B cell (primary cell): ENCODE measurements at regions not wholly inside any gene's neighbourhood (a gene's known extent, or its start where the extent isn't known, plus 50 kb on each side); places are given as distances from the start of the nearest gene placed in this dataset.

ENCODE experiments used
- ATAC-seq: fragments of 200-7000 bp; cut with Tn5 transposase; one replicate; pipeline ENCODE4 v1.10.0; 2021; ENCODE audit warnings: low read depth, mild to moderate bottlenecking, moderate number of reproducible peaks, moderate library complexity
- CTCF ChIA-PET: fragments of 350-600 bp; sonication (Branson Sonifier 250); formaldehyde crosslinking; loops from one replicate; lab custom pipeline; 2021; ENCODE audit warnings: antibody characterized with exemption, inconsistent platforms; lab: Charles Lee
- POLR2A ChIA-PET: fragments of 350-600 bp; sonication (Branson Sonifier 250); formaldehyde crosslinking; loops from one replicate; lab custom pipeline; 2021; ENCODE audit warnings: antibody characterized with exemption; lab: Charles Lee
- DNase-seq: peaks from one replicate; pipeline ENCODE4 v3.0.0; 2013
- H2AFZ ChIP-seq: 2 replicates; pipeline ENCODE4 v1.6.1; 2012; ENCODE audit warnings: mild to moderate bottlenecking, low read depth, low read length; ENCODE audit not compliant: insufficient read depth, poor library complexity, severe bottlenecking
- H3K27ac ChIP-seq, 2 donors: 1 replicate in 1 of 2; 2 replicates in 1 of 2; pipeline ENCODE4 v1.5.1; 2012 to 2013; ENCODE audit warnings: low read length in 2 of 2, mild to moderate bottlenecking in 2 of 2, moderate library complexity in 1 of 2
- H3K27me3 ChIP-seq, 4 experiments: fragments of 200-600 bp in 1 of 4; sonication (generic) in 1 of 4; replicated peaks in 1 of 4; 1 replicate in 2 of 4; 2 replicates in 2 of 4; pipeline versions ENCODE4 v1.6.1 to v1.7.0; 2013 to 2016; ENCODE audit warnings: low read length in 3 of 4, mild to moderate bottlenecking in 2 of 4, mixed read lengths in 1 of 4, moderate library complexity in 1 of 4; ENCODE audit not compliant: insufficient read depth in 4 of 4, control insufficient read depth in 3 of 4; ENCODE audit errors: control extremely low read depth in 1 of 4
- H3K36me3 ChIP-seq, 2 experiments: replicated peaks in 1 of 2; 1 replicate in 1 of 2; 2 replicates in 1 of 2; pipeline versions ENCODE4 v1.6.1 to v1.7.1; 2013; ENCODE audit warnings: low read length in 1 of 2; ENCODE audit not compliant: insufficient read depth in 2 of 2, control insufficient read depth in 1 of 2; ENCODE audit errors: control extremely low read depth in 1 of 2, extremely low read depth in 1 of 2
- H3K4me1 ChIP-seq, 2 donors: fragments of 200-600 bp in 1 of 2; sonication (generic) in 1 of 2; 1 replicate in 1 of 2; 2 replicates in 1 of 2; pipeline versions ENCODE4 v1.5.1 to v1.6.1; 2013 to 2017; ENCODE audit warnings: low read length in 2 of 2; ENCODE audit not compliant: control insufficient read depth in 2 of 2, insufficient read depth in 2 of 2
- H3K4me2 ChIP-seq: replicated peaks from 2 replicates; pipeline ENCODE3; 2012; ENCODE audit warnings: mild to moderate bottlenecking, low read depth, low read length; ENCODE audit not compliant: poor library complexity, severe bottlenecking
- H3K4me3 ChIP-seq, 5 experiments: fragments of 200-600 bp in 1 of 5; sonication (generic) in 1 of 5; 1 replicate in 3 of 5; 2 replicates in 2 of 5; pipeline versions ENCODE4 v1.5.1 to v1.7.0; 2011 to 2016; ENCODE audit warnings: low read length in 4 of 5, mild to moderate bottlenecking in 4 of 5, low read depth in 2 of 5, control low read depth in 1 of 5, moderate library complexity in 1 of 5; ENCODE audit not compliant: insufficient read depth in 1 of 5; ENCODE audit errors: control extremely low read depth in 1 of 5, extremely low read depth in 1 of 5
- H3K79me2 ChIP-seq: fragments of 200-600 bp; sonication (generic); one replicate; pipeline ENCODE4 v1.6.0; 2016; ENCODE audit warnings: low read length; ENCODE audit not compliant: control insufficient read depth, insufficient read depth
- H3K9ac ChIP-seq: fragments of 200-600 bp; sonication (generic); 2 replicates; pipeline ENCODE4 v1.6.1; 2017; ENCODE audit warnings: mild to moderate bottlenecking, low read length, moderate library complexity
- H3K9me3 ChIP-seq, 3 donors: one replicate each; pipeline versions ENCODE4 v1.6.1 to v1.7.1; 2013; ENCODE audit warnings: low read length in 2 of 3; ENCODE audit not compliant: control insufficient read depth in 2 of 3, insufficient read depth in 1 of 3; ENCODE audit errors: control extremely low read depth in 1 of 3
- H4K20me1 ChIP-seq: 2 replicates; pipeline ENCODE4 v1.6.0; 2012; ENCODE audit warnings: mild to moderate bottlenecking, low read length; ENCODE audit not compliant: insufficient read depth, control insufficient read depth, poor library complexity, severe bottlenecking
- H3K27ac Mint-ChIP-seq: one replicate; pipeline ENCODE4 v1.8.0; 2021; ENCODE audit warnings: mixed read lengths
- H3K27me3 Mint-ChIP-seq: one replicate; pipeline ENCODE4 v1.8.0; 2021; ENCODE audit warnings: mixed read lengths
- H3K4me1 Mint-ChIP-seq: one replicate; pipeline ENCODE4 v1.8.0; 2021; ENCODE audit warnings: mixed read lengths
- H3K4me3 Mint-ChIP-seq: one replicate; pipeline ENCODE4 v1.8.0; 2021; ENCODE audit warnings: mixed read lengths
- H3K9me3 Mint-ChIP-seq: one replicate; pipeline ENCODE4 v1.8.0; 2022; ENCODE audit warnings: mixed read lengths; ENCODE audit not compliant: insufficient read depth
- EZH2 ChIP-seq: IDR thresholded peaks from 2 replicates; pipeline ENCODE4 v1.6.1; 2012; ENCODE audit warnings: borderline replicate concordance, low read depth, mild to moderate bottlenecking, moderate library complexity, low read length; ENCODE audit not compliant: insufficient read depth, poor library complexity, severe bottlenecking
- WGBS: methylation state at CpG from one replicate; pipeline ENCODE4 v1.1.5; 2013; ENCODE audit warnings: missing lambda C conversion rate; ENCODE audit not compliant: insufficient coverage; 5-methylcytosine and 5-hydroxymethylcytosine counted together
- intact Hi-C: fragments of 100-400 bp; cut with micrococcal nuclease; formaldehyde crosslinking; loops from one replicate; pipeline ENCODE4 v1.10.0; 2022
- TF ChIP-seq, protein P1 (sequence below): fragments of 200-600 bp; IDR thresholded peaks from one replicate; pipeline ENCODE4 v1.8.0; 2022; ENCODE audit warnings: antibody characterized with exemption, mild to moderate bottlenecking

DNA sequence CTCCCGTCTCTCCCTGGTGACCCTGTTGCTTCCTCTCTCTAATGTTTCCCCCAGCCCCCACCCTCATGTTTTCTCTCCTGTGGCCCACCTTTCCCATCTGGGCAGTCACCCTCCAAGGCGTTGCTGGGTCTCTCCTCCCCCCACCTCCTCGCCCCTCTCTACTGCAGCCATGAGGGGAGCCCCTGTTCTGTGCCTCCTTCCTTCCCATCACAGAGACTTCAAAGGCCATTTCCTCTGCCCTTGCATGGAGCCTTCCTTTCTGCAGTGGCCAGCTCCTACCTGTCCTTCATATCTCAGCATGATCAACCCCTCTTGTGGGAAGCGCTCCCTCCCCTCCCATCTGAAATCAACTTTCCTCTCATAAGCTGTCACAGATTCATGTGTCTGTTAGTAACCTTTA lies 194.0 kb upstream of the PRSS58 start:
- H3K4me3 Mint-ChIP-seq = no peak overlapping the region
- ChIA-PET CTCF (no interaction called here), POLR2A (no interaction called here)
- no peak for TF ChIP-seq EZH2
- TF ChIP-seq, protein P1, sequence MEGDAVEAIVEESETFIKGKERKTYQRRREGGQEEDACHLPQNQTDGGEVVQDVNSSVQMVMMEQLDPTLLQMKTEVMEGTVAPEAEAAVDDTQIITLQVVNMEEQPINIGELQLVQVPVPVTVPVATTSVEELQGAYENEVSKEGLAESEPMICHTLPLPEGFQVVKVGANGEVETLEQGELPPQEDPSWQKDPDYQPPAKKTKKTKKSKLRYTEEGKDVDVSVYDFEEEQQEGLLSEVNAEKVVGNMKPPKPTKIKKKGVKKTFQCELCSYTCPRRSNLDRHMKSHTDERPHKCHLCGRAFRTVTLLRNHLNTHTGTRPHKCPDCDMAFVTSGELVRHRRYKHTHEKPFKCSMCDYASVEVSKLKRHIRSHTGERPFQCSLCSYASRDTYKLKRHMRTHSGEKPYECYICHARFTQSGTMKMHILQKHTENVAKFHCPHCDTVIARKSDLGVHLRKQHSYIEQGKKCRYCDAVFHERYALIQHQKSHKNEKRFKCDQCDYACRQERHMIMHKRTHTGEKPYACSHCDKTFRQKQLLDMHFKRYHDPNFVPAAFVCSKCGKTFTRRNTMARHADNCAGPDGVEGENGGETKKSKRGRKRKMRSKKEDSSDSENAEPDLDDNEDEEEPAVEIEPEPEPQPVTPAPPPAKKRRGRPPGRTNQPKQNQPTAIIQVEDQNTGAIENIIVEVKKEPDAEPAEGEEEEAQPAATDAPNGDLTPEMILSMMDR = no peak
- H3K4me2 ChIP-seq = no peak overlapping the region
- no peaks in the 10 kb centered on the region for H3K27me3 ChIP-seq
- ATAC-seq (no peak), DNase-seq (no peak)
- H3K27me3 Mint-ChIP-seq = peaks cover 33% of the 10 kb centered on the region
- no peak overlapping the region for H3K27ac Mint-ChIP-seq
- no peaks in the 10 kb centered on the region for H3K9me3 ChIP-seq
- no peaks in the 10 kb centered on the region for H3K79me2 ChIP-seq
- no peak overlapping the region for H3K9ac ChIP-seq
- H3K4me1 Mint-ChIP-seq = no peaks in the 10 kb centered on the region
- no peak overlapping the region for H2AFZ ChIP-seq
- no peaks in the 10 kb centered on the region for H3K36me3 ChIP-seq
- no peaks in the 10 kb centered on the region for H4K20me1 ChIP-seq
- no peak overlapping the region for H3K4me3 ChIP-seq
- 54% methylated on average over 3 of the region's 4 CpGs for WGBS
- intact Hi-C loops = no loop called here
- H3K4me1 ChIP-seq = no peaks in the 10 kb centered on the region
- no peaks in the 10 kb centered on the region for H3K9me3 Mint-ChIP-seq
- no peak overlapping the region for H3K27ac ChIP-seq

DNA sequence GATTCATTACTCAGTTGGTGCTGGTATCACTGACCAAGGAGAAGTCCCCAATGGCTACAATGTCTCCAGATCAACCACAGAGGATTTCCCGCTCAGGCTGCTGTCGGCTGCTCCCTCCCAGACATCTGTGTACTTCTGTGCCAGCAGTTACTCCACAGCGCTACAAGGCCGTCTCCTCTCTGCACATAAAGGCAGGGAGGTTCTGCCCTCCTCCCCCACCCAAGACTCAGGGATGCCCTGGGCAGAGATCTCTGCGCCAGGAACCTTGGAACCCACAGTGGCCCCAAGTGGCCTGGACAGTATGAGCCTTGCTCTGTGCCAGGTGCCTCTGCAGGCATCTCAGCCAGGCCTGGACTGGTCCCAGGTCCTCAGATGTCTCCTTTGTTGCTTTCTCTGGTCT lies 193.4 kb upstream of the PRSS58 start:
- Histone ChIP-seq H3K4me2 (no peak overlapping the region), H3K9ac (no peak overlapping the region), H3K4me1 (no peaks in the 10 kb centered on the region), H3K27ac (no peak overlapping the region), H3K4me3 (no peak overlapping the region), H2AFZ (no peak overlapping the region), H3K27me3 (no peaks in the 10 kb centered on the region), H3K36me3 (no peaks in the 10 kb centered on the region), H3K79me2 (no peaks in the 10 kb centered on the region), H3K9me3 (no peaks in the 10 kb centered on the region), H4K20me1 (no peaks in the 10 kb centered on the region)
- 17% methylated on average over 5 of the region's 5 CpGs for WGBS
- DNase-seq (no peak), ATAC-seq (no peak)
- CTCF ChIA-PET = no interaction called here
- H3K27ac Mint-ChIP-seq = no peak overlapping the region
- POLR2A ChIA-PET = no interaction called here
- intact Hi-C loops = no loop called here
- H3K4me1 Mint-ChIP-seq = no peaks in the 10 kb centered on the region
- H3K4me3 Mint-ChIP-seq = no peak overlapping the region
- no peaks in the 10 kb centered on the region for H3K9me3 Mint-ChIP-seq
- H3K27me3 Mint-ChIP-seq = peaks cover 31% of the 10 kb centered on the region
- TF ChIP-seq, protein P1 = no peak
- no peak for TF ChIP-seq EZH2
